ENCODE measurements at regions not wholly inside any gene's neighbourhood (a gene's known extent, or its start where the extent isn't known, plus 50 kb on each side); places are given as distances from the start of the nearest gene placed in this dataset.

DNA sequence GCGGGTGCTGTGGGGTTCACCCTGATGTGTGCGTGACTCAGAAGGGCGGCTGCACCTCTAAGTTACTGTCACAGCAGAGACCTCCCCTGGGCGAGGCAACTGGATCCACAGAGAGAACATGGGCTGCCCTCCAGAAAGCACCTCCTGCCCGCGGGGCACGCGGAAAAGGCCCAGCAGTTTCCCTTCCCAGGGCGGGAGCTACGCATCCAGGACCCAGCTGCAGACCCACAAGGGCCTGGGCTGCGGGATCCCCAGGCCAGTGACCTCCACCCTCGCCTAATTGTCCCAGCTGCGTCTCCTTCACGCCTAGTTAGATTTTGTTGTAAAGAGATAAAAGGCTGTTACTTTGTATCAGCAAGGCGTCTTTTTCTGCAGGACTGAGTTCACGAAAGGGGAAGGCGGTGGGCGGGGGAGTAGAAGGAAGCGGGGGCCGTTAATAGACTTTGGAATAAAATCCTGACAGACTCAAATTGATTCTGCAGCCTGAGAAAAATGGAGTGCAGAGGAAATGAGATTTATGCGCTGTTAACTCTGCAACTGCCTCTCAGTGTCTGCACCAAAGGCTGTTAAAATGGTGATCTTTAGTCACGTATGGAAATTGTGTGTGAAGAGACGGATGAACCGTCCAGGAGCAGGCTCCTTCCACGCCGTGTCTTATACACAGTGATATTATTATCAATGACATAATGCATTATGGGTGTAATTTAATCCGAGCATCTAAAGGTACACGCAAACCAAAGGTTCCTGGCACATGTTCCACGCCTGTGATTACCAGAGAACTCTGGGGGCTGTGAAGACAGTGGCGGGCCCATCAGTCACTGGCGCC lies 65.9 kb upstream of the FBRSL1 start:
- no peak overlapping the region for H3K4me3 ChIP-seq (ENCODE audit: low read depth, low read length)
- no peak for DNase-seq (ENCODE audit: low read depth)
- TF ChIP-seq, protein P1, sequence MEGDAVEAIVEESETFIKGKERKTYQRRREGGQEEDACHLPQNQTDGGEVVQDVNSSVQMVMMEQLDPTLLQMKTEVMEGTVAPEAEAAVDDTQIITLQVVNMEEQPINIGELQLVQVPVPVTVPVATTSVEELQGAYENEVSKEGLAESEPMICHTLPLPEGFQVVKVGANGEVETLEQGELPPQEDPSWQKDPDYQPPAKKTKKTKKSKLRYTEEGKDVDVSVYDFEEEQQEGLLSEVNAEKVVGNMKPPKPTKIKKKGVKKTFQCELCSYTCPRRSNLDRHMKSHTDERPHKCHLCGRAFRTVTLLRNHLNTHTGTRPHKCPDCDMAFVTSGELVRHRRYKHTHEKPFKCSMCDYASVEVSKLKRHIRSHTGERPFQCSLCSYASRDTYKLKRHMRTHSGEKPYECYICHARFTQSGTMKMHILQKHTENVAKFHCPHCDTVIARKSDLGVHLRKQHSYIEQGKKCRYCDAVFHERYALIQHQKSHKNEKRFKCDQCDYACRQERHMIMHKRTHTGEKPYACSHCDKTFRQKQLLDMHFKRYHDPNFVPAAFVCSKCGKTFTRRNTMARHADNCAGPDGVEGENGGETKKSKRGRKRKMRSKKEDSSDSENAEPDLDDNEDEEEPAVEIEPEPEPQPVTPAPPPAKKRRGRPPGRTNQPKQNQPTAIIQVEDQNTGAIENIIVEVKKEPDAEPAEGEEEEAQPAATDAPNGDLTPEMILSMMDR (IDR thresholded peaks at IDR 0.05; ENCODE audit: insufficient read depth, low read length): no peak

DNA sequence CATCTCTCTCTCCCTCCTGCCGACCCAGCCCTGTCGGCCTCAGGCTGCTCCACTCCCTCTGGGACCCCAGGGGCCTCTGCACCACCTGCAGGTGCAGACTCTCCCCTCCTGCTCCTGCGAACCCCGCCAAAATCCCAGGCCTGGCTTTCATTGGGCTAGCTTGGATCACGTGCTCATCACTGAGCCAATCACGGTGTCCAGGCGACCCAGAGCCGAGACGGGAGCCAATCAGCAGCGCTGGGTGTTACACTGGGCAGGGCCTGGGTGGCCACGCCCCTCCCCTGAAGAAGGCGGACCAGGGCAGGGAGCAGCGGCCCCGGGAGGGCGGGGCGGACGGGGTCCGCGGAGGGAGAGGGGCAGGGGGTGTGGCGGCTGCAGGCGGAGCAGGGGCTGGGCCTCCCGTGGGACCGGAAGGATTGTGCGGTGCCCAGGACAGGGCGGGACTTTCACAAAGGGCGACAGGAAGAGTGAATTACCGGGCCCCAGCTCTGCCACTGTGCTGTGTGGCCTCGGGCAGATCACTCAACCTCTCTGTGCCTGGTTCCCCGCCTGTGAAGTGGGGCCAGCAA lies 66.6 kb upstream of the FBRSL1 start:
- no peak overlapping the region for H3K4me3 ChIP-seq (ENCODE audit: low read depth, low read length)
- TF ChIP-seq, protein P1 (IDR thresholded peaks at IDR 0.05; ENCODE audit: insufficient read depth, low read length): no peak
- DNase-seq (ENCODE audit: low read depth): no peak

DNA sequence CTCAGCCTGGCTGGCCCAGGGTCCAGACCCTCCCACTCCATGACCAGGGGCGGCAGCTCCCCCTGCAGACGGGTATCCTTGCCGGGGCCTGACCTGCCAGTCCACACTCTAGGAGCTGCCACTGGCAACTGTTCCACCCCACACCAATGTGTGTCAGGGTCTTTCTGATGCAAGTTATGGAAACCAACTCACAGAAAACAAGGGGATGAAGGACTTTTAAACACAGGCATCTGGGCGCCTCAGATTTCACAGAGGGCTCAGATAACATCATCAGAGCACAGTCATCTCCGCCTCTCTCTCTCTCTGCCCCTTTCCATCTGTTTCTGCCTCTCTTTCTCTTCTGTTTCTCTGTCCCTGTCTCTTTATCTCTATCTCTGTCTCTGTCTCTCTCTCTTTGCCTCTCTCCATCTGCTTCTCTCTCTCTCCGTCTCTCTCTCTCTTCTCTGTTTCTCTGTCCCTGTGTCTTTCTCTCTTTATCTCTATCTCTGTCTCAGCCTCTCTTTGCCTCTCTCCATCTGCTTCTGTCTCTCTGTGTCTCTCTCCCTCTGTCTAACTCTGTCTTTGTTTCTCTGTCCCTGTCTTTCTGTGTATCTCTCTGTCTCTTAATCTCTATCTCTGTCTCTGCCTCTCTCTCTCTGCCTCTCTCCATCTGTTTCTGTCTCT lies 67.4 kb upstream of the FBRSL1 start:
- TF ChIP-seq, protein P1 (IDR thresholded peaks at IDR 0.05; ENCODE audit: insufficient read depth, low read length): no peak
- DNase-seq (ENCODE audit: low read depth): peak; percentile 56
- no peak overlapping the region for H3K4me3 ChIP-seq (ENCODE audit: low read depth, low read length)

DNA sequence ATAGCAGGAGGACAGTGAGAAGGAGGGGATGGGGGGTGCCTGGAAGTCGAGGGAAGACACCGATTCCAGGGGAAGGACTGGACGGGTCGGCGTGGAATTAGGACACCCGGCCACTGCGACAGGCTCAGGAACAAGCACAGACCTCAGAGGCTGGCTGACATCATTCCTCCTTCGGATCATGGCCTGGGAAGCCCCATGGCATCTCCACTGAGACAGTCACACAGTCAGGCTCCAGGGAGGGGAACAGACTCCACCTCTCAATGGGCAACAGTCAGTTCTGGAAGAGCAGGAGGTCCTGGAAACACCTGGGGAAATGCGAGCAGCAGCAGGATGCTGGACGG lies 67.9 kb upstream of the FBRSL1 start:
- TF ChIP-seq, protein P1 (IDR thresholded peaks at IDR 0.05; ENCODE audit: insufficient read depth, low read length): no peak
- no peak overlapping the region for H3K4me3 ChIP-seq (ENCODE audit: low read depth, low read length)
- DNase-seq (ENCODE audit: low read depth): no peak

DNA sequence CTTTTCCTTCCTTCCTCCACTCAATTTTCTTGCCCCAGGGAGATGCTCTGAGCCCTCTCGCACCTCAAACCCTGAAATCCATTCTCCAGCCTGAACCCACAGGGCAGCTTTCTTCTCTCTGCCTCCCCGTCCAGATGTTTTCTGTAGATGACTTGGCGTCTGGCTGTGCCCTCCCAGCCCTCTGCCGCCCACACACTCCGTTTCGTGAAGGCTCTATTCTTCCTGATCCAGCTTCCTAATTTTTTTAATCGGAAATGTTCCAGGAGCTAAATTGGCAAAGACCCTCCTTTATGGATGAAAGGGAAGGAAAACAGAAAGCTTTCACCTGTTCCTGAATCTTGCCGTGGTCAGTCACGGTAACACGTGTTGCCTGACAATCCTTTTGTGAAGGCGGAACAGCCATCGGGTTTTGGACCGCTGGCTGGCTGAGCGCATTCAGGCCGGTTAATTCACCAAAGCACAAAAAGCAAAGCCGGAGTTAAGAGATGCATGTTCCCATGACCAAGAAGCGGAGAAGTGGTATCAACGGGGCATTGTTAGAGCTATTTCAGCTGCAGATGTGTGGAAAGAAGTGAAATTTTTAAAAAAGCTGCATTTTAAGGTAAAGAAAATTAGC lies 70.2 kb upstream of the FBRSL1 start:
- H3K4me3 ChIP-seq (ENCODE audit: low read depth, low read length): no peak overlapping the region

DNA sequence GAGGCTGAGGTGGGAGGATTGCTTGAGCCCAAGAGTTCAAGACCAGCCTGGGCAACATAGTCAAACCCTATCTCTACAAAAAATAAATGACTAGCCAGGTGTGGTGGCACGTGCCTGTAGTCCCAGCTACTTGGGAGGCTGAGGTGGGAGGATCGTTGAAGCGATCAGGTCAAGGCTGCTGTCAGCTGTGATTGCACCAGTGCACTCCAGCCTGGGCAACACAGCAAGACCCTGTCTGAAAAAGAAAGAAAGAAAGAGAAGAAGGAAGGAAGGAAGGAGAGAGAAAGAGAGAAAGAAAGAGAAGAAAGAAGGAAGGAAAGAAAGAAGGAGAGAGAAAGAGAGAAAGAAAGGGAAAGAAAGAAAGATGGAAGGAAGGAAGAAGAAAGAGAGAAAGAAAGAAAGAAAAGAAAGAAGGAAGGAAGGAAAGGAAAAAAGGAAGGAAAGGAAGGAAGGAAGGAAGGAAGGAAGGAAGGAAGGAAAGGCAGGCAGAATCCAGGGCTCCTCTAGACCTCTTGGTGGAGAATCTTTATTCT lies 71.5 kb upstream of the FBRSL1 start:
- TF ChIP-seq, protein P1 (IDR thresholded peaks at IDR 0.05; ENCODE audit: insufficient read depth, low read length): no peak
- no peak for DNase-seq (ENCODE audit: low read depth)
- no peak overlapping the region for H3K4me3 ChIP-seq (ENCODE audit: low read depth, low read length)

More for the DNA sequence above, 70.2 kb upstream of the FBRSL1 start:
- TF ChIP-seq, protein P1 (IDR thresholded peaks at IDR 0.05; ENCODE audit: insufficient read depth, low read length): no peak
- no peak for DNase-seq (ENCODE audit: low read depth)
